Glomerular visceral epithelial cell (primary cell): ENCODE measurements at regions not wholly inside any gene's neighbourhood (a gene's known extent, or its start where the extent isn't known, plus 50 kb on each side); places are given as distances from the start of the nearest gene placed in this dataset.

Experiments used
- DNase-seq: peaks from one replicate; pipeline ENCODE4 v3.0.0-alpha.2; 2016; ENCODE audit errors: extremely low spot score

DNA sequence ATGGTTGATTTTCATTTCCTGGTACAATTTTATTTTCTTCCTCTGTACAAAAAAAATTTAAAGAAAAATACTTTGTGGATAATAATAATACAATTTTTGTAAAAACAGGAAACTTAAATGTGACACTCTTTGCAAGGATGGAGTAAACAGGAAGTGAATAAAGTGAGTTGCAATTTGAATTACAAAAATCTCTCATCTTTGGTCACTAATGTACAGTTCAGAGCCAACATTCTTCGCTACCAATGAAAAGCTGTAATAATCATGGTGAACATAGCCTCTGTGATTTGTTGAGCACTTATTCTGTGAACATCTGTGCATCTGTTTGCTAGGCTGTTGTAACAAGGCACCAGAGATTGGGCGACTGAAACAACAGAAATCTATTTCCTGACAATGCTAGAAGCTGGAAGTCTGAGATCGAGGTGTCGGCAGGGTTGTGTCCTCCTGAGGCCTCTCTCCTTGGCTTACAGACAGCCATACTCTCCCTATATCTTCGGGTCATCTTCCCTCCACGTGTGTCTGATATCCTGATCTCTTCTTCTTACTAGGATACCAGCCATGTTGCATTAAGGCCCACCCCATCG, 295.3 kb upstream of the KLF6 start:
- no peak for DNase-seq

DNA sequence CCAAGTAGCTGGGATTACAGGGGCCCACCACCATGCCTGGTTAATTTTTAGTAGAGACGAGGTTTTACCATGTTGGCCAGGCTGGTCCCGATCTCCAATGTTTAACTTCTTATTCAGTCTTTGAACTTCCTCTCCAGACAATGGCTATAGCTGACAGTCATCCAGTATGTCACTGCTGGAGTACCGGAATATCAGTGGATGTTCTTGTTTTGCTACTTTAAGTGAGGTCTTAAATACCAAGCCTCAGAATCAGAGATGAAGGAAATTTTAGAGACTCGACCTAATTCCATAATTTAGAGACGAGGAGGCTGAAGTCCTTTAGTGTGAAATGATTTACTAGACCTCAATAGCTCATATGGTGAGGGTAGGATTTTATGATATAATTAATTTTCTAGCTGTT, 294.8 kb upstream of the KLF6 start:
- DNase-seq = no peak

DNA sequence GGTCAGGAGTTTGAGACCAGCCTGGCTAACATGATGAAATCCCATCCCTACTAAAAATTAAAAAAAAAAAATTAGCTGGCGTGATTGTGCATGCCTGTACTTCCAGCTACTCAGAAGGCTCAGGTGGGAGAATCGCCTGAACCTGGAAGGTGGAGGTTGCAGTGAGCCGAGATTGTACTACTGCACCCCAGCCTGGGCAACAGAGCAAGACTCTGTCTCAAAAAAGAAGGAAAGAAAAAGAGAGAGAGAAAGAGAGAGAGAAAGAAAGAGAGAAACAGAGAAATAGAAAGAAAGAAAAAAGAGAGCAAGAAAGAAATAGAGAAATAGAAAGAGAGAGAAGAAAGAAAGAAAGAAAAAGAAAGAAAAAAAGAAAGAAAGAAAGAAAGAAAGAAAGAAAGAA, 292.8 kb upstream of the KLF6 start:
- DNase-seq = no peak

DNA sequence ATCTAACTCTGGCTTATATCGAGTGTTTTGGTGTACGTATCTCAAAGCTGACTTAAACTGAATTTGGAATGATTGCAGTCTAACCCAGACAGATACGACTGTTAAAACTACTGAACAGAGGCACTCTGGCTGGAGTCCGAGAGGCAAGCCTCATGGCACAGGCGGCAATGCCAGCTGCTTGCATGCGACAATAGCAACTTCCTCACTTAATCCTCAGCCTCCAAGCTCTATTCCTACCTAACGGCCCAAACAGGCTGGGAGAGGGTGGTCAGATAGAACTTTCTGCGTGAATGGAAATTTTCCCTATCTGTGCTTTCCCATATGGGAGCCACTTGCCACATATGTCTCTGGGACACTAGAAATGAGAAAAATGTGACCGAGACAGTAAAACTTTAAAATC, 292.0 kb upstream of the KLF6 start:
- no peak for DNase-seq

DNA sequence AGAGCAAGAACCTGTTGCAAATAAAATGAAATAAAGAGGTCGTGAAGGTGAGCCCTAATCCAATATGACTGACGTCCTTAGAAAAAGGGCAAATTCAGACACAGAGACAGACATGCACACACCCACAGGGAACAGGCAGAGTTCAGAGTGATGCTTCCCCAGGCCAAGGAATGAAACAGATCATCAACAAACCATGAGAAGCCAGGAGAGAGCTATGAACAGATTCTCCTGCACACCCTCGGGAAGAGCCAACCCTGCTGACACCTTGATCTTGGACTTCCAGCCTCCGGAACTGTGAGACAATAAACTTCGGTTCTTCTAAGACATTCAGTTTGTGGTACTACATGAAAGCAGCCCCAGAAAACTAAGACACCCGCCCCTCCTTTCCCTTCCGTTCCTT, 290.4 kb upstream of the KLF6 start:
- no peak for DNase-seq

DNA sequence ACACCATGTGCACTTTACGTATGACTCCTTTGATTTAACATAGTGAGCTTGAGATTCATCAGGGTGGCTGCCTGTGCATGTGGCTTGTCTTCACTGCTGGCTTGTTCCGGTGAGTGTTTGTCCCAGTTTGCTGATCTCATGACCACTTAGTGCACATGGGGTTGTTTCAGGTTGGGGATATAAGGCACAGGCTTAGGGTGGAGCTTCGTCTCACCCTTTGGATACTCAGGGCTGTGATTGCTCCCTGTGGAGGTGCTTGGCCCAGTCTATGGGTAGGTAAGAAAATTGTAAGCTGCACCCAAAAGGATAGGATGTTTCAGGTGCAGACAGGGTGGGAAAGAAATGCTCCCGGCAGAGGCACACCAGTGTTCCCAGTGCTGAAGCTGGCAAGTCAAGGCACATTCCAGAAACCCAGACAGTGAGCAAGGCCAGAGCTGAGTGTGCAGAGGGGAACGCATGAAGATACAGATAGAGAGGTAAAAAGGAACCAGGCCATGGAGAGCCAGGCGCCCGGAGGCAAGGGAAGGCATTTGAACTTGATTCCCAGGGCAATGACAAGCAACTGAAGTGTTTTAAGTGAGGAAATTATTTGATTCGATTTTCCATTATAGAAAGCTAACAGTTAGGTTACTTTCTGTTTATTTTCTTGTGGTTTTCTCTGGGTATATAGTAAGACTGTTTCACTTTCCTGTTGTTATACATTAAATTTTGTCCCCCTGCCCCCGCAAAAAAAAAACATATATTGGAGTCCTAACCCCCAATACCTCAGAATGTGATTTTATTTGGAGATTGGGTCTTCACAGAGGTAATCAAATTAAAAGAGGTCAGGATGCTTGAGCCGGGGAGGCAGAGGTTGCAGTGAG, 289.8 kb upstream of the KLF6 start:
- no peak for DNase-seq

DNA sequence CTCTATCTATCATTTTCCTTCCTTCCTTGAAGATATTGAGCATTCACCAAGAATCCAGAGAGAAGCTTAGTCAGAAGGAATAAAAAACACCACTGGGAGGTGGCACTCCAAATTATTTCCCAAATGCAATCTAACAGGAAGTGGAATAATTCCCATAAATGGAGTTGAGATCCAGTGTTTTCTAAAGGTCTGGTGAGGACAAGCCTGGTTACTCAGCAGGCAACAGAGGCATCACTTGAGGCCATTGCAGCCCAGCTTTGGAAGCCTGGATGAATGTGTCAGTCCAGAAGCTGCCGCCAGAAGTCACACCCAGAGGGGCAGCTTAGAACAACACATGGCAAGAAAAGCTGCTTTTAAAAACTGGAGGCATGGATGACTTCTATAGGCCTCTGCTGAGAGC, 288.9 kb upstream of the KLF6 start:
- no peak for DNase-seq

DNA sequence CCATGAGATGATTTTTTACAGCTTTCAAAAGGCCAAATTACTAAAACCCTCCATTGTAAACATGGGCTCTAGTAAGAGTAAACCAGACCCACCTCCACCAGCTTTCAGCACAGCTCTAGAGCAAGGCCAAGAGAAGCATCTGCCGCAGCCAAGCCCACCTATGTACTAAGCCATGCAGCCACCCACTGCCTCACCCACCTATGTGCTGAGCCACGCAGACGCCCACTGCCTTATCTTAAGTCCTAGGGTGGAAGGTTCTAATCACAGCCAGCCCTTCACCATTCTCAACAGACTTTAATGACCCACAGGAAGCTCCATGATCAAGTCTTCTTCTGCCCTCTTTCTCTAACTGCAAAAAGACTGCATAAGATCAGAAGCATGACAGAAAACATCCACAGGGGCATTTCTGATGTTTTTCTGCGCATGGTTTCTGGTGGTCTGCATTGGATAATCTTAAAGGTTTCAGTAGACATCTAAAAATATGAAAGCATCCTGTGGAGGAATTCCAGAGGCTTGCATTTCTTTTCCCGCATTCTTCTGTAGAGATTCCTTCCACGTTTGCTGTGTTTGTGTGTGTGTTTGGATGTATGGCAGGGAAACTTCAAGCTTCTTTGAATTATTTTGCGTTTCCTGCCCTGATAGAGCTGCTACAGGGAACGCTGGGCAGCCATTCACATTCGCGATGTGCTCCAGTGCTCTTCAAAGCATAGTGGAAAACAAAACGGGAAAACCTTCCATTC, 286.1 kb upstream of the KLF6 start:
- no peak for DNase-seq

DNA sequence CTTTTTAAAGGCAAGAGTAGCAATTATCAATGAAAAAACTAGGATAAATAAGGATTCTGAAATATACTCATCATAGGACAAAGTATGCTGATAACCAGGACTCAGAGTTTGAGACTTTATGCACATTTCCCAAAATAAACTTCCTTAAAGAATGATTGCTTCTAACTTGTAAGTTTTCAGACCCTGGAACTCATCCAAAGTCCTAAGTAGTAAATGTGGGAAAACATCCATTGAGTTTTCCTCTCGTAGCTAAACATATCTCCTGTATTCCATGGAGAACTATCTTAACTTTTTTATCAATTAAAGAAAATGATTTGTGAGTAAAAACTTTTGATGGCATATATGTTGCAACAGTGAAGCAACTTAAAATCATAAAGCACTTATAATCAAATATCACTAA, 285.2 kb upstream of the KLF6 start:
- DNase-seq = no peak

DNA sequence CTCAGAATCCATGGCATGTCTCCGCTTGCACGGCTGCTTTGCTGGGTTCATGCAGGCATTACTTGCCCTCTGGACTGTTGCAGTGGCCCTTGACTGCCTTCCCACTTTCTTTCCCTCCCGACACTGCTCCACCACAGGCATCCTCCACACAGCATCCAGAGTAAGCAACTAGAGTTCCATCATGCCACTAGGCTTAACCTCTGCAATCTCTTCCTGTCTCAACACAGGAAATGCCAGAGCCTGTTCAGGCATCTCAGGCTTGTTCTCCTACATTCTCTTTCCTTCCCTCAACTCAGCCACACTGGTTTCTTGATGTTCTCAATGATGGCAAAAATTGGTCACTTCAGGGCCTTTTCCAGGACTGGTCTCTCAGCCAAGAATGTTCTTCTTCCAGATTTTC, 284.5 kb upstream of the KLF6 start:
- DNase-seq = no peak

DNA sequence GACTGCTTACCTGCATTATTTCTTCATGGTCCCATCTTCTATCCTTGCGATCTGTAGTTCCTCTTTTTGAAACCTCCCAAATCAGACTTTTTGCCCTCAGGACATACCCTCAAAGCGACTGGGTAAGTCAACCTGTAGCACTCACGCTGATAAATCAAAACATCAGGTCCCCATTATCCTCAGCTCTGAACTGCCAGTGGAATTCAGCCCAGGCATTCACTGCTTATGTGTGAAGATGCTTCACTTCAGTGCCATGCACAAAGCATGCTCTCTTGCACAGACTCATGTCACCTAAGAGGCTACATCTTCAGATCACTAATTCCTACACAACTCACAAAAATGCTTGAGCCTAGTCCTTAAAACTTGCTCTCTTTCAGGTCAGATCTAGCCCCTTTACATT, 283.6 kb upstream of the KLF6 start:
- DNase-seq = no peak

DNA sequence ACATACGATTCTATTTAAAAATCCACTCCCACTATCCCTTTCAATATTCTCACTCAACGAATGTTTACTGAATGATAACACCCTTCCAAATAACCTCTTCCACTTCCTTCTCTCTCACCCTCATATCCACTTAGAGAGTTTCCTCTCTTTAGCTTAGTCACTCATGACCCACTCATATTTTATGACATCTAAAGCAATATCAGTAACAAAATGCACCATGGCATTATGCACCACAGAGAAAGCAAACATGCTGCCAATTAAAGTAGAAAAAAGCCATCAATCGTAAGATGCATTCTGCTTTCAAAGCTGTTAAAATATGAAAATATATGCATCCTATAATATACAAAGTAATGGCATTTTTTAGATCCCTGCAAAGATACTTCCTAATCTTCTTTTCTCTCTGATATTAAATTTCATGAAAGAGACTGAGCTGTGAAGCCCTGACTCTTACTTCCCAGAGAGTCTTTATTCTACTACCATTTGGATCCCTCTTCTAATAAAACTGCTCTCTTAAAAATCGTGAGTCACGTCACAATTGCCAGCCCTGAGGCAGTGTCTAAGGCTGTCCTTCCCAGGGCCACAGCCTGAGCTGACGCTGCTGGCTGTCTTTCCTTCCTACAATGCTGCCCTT, 283.0 kb upstream of the KLF6 start:
- no peak for DNase-seq

DNA sequence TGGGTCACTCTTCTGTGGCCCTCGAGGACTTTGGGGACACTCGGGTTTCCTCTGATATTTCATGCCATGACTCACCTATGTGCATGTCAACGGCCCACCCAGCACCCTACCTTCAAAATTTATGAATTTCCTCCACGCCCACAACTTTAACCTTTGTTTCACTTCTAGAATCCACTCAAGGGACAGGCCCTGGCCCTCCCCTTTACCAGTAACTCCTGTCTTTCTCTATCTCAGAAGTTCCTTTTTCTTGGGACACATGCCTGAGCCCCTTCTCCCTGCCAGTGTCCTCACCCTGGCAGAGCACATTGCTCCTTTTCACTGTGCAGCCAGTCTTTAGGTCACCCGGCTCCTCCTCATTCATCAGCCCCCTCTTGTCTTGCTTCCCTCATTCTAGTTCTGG, 282.5 kb upstream of the KLF6 start:
- no peak for DNase-seq

DNA sequence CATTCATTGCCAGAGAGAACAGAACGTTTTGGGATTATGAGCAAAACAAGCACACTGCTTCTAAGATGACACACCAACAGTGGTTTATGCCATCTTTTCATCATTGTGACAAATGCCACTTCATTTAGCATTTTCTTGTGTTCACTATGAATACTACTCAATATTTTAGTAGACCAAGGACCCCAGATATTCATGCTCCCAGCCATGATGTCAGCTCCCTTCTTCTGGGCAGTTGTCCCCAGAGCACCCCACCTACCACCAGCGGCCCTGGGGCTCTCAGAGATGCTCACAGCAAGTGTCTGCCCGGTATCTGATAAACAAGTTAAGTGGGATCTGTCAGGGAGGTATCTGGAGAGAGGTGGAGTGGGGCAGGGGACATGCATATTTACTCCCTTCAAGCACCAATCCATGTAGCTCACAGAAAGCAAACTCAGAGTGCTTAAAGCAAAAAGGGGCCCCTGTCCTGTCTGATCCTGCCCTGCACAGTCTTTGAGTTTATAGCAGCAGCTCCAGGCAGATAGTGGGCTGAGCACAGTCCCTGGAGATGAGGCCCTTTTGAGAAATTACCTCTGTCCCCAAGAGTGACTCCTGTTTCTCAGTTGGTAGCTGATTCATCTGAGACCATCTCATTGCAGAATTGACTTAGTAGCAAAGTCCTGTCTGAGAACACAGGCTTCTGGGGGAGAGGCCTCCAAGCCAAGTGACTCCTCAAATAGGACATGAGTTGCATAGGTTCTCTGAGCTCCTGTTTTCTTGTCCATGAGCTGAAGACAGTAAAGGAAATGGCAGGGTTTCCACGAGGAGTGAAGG, 281.8 kb upstream of the KLF6 start:
- DNase-seq = no peak

DNA sequence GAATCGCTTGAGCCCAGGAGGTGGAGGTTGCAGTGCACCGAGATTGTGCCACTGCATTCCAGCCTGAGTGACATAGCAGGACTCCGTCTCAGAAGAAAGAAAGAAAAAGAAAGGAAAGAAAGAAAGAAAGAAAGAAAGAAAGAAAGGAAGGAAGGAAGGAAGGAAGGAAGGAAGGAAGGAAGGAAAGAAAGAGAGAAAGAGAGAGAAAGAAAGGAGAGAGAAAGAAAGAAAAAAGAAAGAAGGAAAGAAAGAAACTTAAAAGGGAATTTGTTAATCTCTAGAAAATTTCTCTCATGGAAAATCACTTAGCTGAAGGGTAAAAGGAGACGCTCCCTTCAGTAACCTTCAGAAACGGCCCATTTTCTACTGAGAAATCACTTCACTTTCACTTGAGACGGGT, 279.5 kb upstream of the KLF6 start:
- no peak for DNase-seq

DNA sequence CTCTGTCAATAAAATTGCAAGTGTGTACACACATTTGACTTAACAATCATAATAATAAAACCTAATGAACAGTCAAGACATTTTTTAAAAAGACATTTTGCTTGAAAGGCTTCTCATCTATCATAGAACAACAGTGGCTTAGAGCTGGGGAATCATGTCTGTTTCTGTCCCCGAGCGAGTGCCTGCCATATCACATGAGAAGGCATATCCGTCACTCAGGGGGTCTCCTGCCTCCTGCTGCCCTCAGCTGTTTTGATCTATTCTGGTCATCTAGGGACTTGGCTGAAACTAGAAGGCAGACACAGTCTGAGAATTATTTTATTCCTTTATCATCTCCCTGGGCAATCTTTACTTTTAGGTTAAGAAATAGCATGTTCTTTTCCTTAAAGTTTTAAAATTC, 278.7 kb upstream of the KLF6 start:
- DNase-seq = no peak

DNA sequence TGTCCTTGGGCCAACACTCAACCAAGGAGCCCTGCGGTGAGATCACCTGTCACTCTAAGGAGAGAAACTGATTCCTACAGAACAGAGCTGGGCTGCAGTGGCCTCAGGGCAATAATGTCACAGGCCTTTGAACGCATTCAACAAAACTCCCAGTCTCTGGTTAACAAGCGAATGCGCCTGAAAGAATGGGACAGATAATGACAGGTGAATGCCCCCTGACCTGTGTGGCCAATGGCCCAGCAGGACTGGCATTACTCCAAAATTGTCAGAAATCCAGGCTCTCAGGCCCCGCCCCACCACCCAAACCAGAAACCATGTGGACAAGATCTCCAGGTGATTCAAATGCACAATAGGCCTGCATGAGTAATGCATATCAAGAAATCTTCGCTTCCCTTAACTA, 277.7 kb upstream of the KLF6 start:
- DNase-seq = no peak

DNA sequence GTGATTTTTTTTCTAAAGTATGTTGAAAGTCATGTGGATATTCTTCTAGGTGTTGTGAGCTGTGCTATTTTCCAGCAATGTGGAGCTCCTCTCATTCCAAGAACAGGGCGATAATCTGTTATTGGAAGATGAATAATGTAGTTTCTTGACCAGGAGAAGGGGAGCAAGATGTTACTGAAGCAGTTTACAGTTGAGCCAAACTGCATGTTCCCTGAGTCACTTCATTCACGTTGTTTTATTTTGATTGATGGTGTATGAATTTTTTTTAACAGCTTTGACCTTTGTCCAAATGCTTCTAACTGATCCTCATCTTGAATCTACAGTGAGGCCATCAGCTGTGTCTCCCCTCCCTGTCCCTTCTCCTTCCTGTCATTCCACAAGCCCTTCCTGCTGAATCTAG, 277.1 kb upstream of the KLF6 start:
- DNase-seq = no peak

DNA sequence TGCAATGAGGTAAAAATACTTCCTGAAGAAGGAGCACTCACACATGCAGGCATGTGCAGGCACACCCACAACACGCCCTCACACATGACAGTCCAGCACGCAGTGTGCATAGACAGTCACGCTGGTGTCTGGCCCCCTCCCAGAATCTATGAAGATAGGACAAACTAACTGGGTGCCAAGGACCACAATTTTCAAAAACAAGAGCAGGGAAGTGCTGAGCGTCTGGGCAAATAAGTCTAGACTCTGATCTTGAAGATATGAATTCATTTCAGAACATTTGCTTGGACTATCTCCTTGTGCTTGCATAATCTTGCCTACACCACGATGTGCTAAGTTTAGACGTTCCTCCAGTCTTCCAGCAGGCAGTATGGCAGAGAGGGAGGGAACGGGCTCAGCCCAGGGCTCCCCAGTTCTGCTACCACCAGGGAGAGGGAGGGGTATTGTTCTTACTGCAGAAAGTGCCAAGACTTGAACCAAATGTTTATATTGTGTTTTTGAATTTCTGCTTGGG, 276.5 kb upstream of the KLF6 start:
- DNase-seq = no peak

DNA sequence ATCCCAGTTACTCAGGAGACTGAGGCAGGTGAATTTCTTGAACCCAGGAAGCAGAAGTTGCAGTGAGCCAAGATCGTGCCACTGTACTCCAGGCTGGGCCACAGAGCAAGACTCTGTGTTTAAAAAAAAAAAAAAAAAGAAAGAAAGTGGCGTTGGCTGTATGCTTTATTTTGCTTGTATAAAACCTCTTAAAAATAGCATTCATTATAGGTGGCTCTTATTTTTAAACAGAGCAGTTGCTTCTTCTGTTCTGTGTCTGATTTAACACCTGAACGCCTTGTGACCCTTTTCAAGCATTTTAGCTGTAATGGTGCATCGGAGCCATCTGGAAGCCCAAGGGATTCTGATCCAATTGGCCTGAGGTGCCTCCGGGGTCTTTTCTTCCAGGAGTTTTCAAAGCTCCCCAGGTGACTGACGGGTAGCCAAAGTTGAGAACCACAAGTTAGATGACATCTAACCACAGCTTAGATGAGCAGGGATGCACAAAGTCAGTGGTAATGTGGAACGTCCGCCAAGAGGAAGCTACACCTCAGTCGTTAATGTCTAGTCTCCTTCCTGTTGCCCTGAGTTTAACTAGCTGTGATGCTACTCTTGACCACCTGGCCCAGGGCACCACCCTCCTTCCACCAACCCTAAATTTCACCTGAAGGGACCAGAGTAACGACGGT, 274.6 kb upstream of the KLF6 start:
- peak; percentile 45 for DNase-seq

DNA sequence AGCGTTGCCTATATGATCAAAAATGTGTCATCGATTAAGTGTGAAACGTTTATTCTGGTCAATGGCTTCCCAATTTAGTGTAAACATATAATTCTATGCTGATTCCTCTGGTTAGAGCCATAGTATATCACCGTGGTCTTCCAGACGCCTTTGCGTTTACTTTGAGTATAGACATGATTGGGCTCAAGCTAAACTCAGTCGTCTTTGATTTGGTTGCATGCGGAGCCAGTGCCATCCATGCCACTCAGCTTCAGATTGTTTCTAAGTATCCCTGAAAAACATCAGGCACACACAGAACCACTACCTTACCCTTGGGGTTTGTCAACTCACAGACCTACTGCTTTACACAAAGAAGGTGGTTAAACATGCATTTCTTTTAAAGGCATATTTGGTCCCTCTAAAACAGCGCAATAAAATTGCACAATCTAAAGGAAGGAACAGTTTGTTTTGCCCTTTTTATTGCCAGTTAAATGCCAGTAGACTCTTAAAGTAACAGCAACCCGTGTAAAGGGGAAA, 273.6 kb upstream of the KLF6 start:
- DNase-seq = no peak
